ENCODE measurements at regions not wholly inside any gene's neighbourhood (a gene's known extent, or its start where the extent isn't known, plus 50 kb on each side); places are given as distances from the start of the nearest gene placed in this dataset.

- Histone ChIP-seq H3K4me1 (no peaks in the 10 kb centered on the region), H3K27ac (no peak overlapping the region), H3K27me3 (no peaks in the 10 kb centered on the region), H3K4me3 (no peak overlapping the region), H3K9me3 (no peaks in the 10 kb centered on the region), H3K36me3 (ENCODE audit: low read depth, missing control alignments) (no peaks in the 10 kb centered on the region)
- intact Hi-C loops (cut with DNase I; ENCODE audit: low total_unique reads): no loop called here
- no peak for DNase-seq
- no peak for TF ChIP-seq CTCF (IDR thresholded peaks at IDR 0.05)
- no peak for TF ChIP-seq POLR2A (IDR thresholded peaks at IDR 0.05)
These were observed 819.6 kb upstream of the ATXN8OS start for GRCh38 chr13:69288026-69288425.

GRCh38 chr13:69287050-69287698, 820.5 kb upstream of the ATXN8OS start:
- TF ChIP-seq POLR2A (IDR thresholded peaks at IDR 0.05) (no peak), CTCF (IDR thresholded peaks at IDR 0.05) (no peak)
- Histone ChIP-seq H3K27ac (no peak overlapping the region), H3K27me3 (no peaks in the 10 kb centered on the region), H3K4me1 (no peaks in the 10 kb centered on the region), H3K4me3 (no peak overlapping the region), H3K9me3 (no peaks in the 10 kb centered on the region), H3K36me3 (ENCODE audit: low read depth, missing control alignments) (no peaks in the 10 kb centered on the region)
- 87 to 90% methylated on average over 8 of the region's 8 CpGs for WGBS, 2 donors
- DNase-seq: no peak
- intact Hi-C loops (cut with DNase I; ENCODE audit: low total_unique reads): no loop called here

GRCh38 chr13:69283837-69284236, 823.8 kb upstream of the ATXN8OS start:
- Histone ChIP-seq H3K9me3 (no peaks in the 10 kb centered on the region), H3K4me1 (no peaks in the 10 kb centered on the region), H3K36me3 (ENCODE audit: low read depth, missing control alignments) (no peaks in the 10 kb centered on the region), H3K4me3 (no peak overlapping the region), H3K27me3 (no peaks in the 10 kb centered on the region), H3K27ac (no peak overlapping the region)
- TF ChIP-seq POLR2A (IDR thresholded peaks at IDR 0.05): no peak
- no peak for TF ChIP-seq CTCF (IDR thresholded peaks at IDR 0.05)
- intact Hi-C loops (cut with DNase I; ENCODE audit: low total_unique reads): no loop called here
- WGBS, 2 donors: 78 to 86% methylated on average over 2 of the region's 2 CpGs
- DNase-seq: no peak

GRCh38 chr13:69283301-69283700, 824.3 kb upstream of the ATXN8OS start:
- Histone ChIP-seq H3K27ac (no peak overlapping the region), H3K4me3 (no peak overlapping the region), H3K4me1 (no peaks in the 10 kb centered on the region), H3K27me3 (no peaks in the 10 kb centered on the region), H3K36me3 (ENCODE audit: low read depth, missing control alignments) (no peaks in the 10 kb centered on the region), H3K9me3 (no peaks in the 10 kb centered on the region)
- intact Hi-C loops (cut with DNase I; ENCODE audit: low total_unique reads): no loop called here
- WGBS, 2 donors: 85 to 93% methylated on average over 1 of the region's 1 CpG
- TF ChIP-seq POLR2A (IDR thresholded peaks at IDR 0.05) (no peak), CTCF (IDR thresholded peaks at IDR 0.05) (no peak)
- DNase-seq: no peak

- H3K36me3 ChIP-seq (ENCODE audit: low read depth, missing control alignments): no peaks in the 10 kb centered on the region
- intact Hi-C loops (cut with DNase I; ENCODE audit: low total_unique reads): no loop called here
- DNase-seq: no peak
- H3K4me1 ChIP-seq: no peaks in the 10 kb centered on the region
- no peak overlapping the region for H3K27ac ChIP-seq
- H3K9me3 ChIP-seq: no peaks in the 10 kb centered on the region
- H3K27me3 ChIP-seq: no peaks in the 10 kb centered on the region
- TF ChIP-seq POLR2A (IDR thresholded peaks at IDR 0.05) (no peak), CTCF (IDR thresholded peaks at IDR 0.05) (no peak)
- no peak overlapping the region for H3K4me3 ChIP-seq
- 78 to 82% methylated on average over 4 of the region's 4 CpGs for WGBS, 2 donors
These were observed 827.2 kb upstream of the ATXN8OS start for GRCh38 chr13:69280399-69280798.
